Endothelial cell (in vitro differentiated cells): ENCODE measurements at regions not wholly inside any gene's neighbourhood (a gene's known extent, or its start where the extent isn't known, plus 50 kb on each side); places are given as distances from the start of the nearest gene placed in this dataset.

Experiments
- DNase-seq: peaks from one replicate; pipeline ENCODE4 v3.0.0; 2021; ENCODE audit warnings: low spot score
- H3K27ac Mint-ChIP-seq: one replicate; pipeline ENCODE4 v1.8.0; 2021; ENCODE audit warnings: mixed read lengths, inconsistent platforms; ENCODE audit not compliant: unreplicated experiment
- H3K27me3 Mint-ChIP-seq: one replicate; pipeline ENCODE4 v1.8.0; 2021; ENCODE audit warnings: mild to moderate bottlenecking, moderate library complexity, mixed read lengths, inconsistent platforms; ENCODE audit not compliant: unreplicated experiment
- H3K36me3 Mint-ChIP-seq: one replicate; pipeline ENCODE4 v1.8.0; 2021; ENCODE audit warnings: mild to moderate bottlenecking, low read depth, mixed read lengths, inconsistent platforms; ENCODE audit not compliant: unreplicated experiment
- H3K4me1 Mint-ChIP-seq: one replicate; pipeline ENCODE4 v1.8.0; 2021; ENCODE audit warnings: mild to moderate bottlenecking, mixed read lengths, inconsistent platforms; ENCODE audit not compliant: unreplicated experiment
- H3K4me3 Mint-ChIP-seq: one replicate; pipeline ENCODE4 v1.8.0; 2021; ENCODE audit warnings: mild to moderate bottlenecking, mixed read lengths, inconsistent platforms; ENCODE audit not compliant: unreplicated experiment
- H3K9me3 Mint-ChIP-seq: one replicate; pipeline ENCODE4 v1.8.0; 2021; ENCODE audit warnings: mixed read lengths, inconsistent platforms; ENCODE audit not compliant: unreplicated experiment
- TF ChIP-seq, protein P1 (sequence below): fragments of 200-600 bp; sonication (generic); IDR thresholded peaks from one replicate; pipeline ENCODE4 v1.5.0; 2021; ENCODE audit warnings: antibody characterized with exemption; ENCODE audit not compliant: unreplicated experiment

DNA sequence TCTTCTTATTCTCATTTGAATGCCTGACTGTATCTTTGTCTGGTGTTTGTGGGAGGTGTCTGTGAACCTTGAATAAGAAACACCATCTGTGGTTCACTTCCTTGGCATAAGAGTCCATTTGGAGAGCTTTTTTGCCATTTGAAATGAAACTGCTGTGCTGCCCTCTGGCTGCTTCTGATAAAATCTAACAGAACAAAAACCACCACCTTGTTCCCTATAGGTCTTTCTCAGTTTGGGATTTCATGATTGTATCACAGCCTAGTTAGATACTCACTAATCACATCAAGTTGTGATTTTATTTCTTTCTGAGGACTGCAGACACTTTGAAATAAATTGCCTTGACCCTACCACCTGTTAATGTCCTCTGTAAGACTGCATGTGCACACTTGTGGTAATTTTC lies 102.7 kb upstream of the FAM13C start:
- peak; percentile 7 for DNase-seq
- H3K36me3 Mint-ChIP-seq: no peaks in the 10 kb centered on the region
- H3K27ac Mint-ChIP-seq: no peak overlapping the region
- H3K4me1 Mint-ChIP-seq: no peaks in the 10 kb centered on the region
- no peak overlapping the region for H3K4me3 Mint-ChIP-seq
- H3K9me3 Mint-ChIP-seq: no peaks in the 10 kb centered on the region
- no peaks in the 10 kb centered on the region for H3K27me3 Mint-ChIP-seq
- TF ChIP-seq, protein P1, sequence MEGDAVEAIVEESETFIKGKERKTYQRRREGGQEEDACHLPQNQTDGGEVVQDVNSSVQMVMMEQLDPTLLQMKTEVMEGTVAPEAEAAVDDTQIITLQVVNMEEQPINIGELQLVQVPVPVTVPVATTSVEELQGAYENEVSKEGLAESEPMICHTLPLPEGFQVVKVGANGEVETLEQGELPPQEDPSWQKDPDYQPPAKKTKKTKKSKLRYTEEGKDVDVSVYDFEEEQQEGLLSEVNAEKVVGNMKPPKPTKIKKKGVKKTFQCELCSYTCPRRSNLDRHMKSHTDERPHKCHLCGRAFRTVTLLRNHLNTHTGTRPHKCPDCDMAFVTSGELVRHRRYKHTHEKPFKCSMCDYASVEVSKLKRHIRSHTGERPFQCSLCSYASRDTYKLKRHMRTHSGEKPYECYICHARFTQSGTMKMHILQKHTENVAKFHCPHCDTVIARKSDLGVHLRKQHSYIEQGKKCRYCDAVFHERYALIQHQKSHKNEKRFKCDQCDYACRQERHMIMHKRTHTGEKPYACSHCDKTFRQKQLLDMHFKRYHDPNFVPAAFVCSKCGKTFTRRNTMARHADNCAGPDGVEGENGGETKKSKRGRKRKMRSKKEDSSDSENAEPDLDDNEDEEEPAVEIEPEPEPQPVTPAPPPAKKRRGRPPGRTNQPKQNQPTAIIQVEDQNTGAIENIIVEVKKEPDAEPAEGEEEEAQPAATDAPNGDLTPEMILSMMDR: no peak

DNA sequence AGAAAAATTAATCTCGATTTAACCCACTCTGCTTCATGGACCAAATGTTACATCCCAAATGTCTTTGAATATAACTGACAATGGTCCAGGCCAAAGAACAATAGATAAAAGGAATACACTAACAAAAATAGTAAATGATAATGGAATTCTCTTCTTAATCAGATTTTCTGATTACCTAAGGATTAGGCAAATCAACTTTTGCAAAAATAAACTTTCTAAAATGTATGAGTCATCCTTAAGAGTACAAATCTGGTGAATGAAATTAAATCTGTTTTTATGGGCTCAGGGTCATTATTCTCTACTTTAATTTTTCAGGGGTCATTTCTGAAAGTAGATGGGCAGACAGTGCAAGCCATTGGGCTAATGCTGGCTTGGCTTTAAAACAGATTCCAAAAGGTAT lies 102.1 kb upstream of the FAM13C start:
- H3K27ac Mint-ChIP-seq: no peak overlapping the region
- H3K4me1 Mint-ChIP-seq: no peaks in the 10 kb centered on the region
- H3K9me3 Mint-ChIP-seq: no peaks in the 10 kb centered on the region
- no peak for DNase-seq
- H3K36me3 Mint-ChIP-seq: no peaks in the 10 kb centered on the region
- H3K4me3 Mint-ChIP-seq: no peak overlapping the region
- H3K27me3 Mint-ChIP-seq: no peaks in the 10 kb centered on the region
- TF ChIP-seq, protein P1: no peak

DNA sequence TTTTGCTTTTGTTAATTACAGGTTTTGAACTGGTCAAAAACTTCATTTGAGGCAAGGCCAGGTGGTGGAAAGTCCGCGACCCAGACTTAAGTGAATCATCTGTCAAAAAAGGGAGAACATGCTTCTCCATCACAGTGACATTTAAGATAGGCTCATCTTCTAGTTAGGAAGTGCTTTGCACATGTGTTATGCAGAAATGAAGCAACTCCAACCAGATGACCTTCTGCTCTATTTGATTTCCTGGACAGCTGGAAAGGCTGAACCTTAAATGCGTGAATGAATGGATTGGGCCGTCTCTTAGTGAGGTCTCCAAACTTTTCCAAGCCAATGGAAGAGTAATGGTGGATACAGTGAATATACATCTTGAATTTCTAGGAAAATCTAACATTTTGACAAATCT lies 101.6 kb upstream of the FAM13C start:
- Mint-ChIP-seq H3K27ac (no peak overlapping the region), H3K27me3 (no peaks in the 10 kb centered on the region), H3K9me3 (no peaks in the 10 kb centered on the region), H3K4me1 (no peaks in the 10 kb centered on the region), H3K36me3 (no peaks in the 10 kb centered on the region), H3K4me3 (no peak overlapping the region)
- TF ChIP-seq, protein P1: no peak
- DNase-seq: no peak

DNA sequence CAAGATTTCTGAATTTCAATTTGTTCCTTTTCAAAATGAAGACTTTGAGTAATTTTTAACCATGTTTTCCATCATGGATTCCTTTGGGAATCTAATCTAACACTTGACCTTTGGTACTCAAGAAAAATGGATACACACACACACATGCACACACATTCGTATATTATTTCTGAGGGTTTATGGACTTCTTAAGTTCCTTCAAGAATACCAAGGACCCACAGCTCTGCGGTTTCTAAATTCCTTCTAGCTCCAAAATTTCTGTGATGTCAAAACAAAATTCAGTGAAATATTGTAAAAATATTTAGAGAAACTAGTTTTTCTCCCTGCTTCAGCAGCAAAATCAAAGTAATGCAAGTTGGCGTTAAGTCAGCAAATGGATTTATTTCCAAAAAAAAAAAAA lies 98.3 kb upstream of the FAM13C start:
- no peaks in the 10 kb centered on the region for H3K27me3 Mint-ChIP-seq
- no peak overlapping the region for H3K27ac Mint-ChIP-seq
- H3K4me3 Mint-ChIP-seq: no peak overlapping the region
- H3K9me3 Mint-ChIP-seq: no peaks in the 10 kb centered on the region
- DNase-seq: no peak
- TF ChIP-seq, protein P1: no peak
- no peaks in the 10 kb centered on the region for H3K4me1 Mint-ChIP-seq
- no peaks in the 10 kb centered on the region for H3K36me3 Mint-ChIP-seq

DNA sequence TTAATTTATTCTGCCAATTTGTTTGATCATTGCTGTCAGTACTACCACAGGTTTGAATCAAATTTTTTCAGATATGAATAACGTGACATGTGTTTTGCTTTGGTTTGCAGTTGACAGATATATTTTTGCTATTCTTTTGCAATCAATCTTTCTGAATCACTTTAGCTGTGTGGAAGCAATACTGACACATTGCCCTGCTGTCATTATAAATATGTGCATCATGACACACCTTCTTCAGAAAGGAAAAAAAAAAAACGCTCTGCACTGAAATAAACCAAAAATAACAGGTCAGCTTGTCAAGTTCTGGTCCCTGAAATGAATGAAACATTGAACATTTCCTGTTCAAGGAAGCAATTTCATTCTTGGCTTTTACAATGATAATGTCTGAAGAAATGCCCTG lies 93.8 kb upstream of the FAM13C start:
- no peaks in the 10 kb centered on the region for H3K9me3 Mint-ChIP-seq
- TF ChIP-seq, protein P1: no peak
- no peak for DNase-seq
- no peak overlapping the region for H3K27ac Mint-ChIP-seq
- no peaks in the 10 kb centered on the region for H3K36me3 Mint-ChIP-seq
- no peaks in the 10 kb centered on the region for H3K4me1 Mint-ChIP-seq
- H3K4me3 Mint-ChIP-seq: no peak overlapping the region
- no peaks in the 10 kb centered on the region for H3K27me3 Mint-ChIP-seq
